ENCODE measurements at regions not wholly inside any gene's neighbourhood (a gene's known extent, or its start where the extent isn't known, plus 50 kb on each side); places are given as distances from the start of the nearest gene placed in this dataset.

DNA sequence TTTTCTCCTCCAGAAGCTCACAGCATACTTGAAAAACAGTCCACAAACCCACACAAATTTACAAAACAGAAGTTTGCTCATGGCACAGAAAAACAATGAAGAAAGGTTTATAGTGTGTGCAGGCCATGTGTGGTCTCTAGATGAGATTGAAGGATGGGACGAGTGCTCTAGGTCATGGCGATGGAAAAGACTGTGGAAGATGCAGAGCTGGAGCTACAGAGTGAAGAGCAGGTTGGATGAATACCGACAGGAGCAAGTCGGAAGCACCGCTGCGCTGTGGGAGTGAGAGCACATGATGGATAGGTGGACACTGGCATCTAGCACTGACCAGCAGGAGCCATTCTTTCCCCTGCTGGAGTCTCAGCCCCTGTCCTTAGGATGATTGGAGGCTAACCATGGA lies 534.7 kb upstream of the RAB6C start:
- TF ChIP-seq, protein P1, sequence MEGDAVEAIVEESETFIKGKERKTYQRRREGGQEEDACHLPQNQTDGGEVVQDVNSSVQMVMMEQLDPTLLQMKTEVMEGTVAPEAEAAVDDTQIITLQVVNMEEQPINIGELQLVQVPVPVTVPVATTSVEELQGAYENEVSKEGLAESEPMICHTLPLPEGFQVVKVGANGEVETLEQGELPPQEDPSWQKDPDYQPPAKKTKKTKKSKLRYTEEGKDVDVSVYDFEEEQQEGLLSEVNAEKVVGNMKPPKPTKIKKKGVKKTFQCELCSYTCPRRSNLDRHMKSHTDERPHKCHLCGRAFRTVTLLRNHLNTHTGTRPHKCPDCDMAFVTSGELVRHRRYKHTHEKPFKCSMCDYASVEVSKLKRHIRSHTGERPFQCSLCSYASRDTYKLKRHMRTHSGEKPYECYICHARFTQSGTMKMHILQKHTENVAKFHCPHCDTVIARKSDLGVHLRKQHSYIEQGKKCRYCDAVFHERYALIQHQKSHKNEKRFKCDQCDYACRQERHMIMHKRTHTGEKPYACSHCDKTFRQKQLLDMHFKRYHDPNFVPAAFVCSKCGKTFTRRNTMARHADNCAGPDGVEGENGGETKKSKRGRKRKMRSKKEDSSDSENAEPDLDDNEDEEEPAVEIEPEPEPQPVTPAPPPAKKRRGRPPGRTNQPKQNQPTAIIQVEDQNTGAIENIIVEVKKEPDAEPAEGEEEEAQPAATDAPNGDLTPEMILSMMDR (IDR thresholded peaks at IDR 0.05; ENCODE audit: control insufficient read depth, extremely low read depth, insufficient read depth) = no peak
- H3K4me3 ChIP-seq (ENCODE audit: low read depth, low read length) = no peak overlapping the region
- no peak for DNase-seq (ENCODE audit: low read depth)

DNA sequence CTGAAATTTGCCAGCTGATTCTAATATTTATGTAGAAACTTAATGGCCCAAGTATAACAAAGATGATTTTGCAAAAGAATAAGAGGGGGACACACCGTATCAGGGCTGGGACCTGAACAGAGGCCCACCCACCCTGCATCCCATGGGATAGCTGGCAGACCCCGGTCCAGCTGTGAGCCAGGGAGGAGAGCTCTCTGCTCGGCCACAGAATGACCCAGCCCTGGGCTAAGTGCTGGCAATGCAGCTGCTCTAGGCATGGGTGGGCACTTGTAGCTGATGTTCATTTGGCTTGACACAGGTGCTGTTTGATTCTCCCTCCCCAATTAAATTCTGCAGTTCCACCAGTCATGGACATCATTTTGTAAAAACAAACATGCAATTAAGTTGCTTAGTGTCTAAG lies 522.8 kb upstream of the RAB6C start:
- H3K4me3 ChIP-seq (ENCODE audit: low read depth, low read length) = no peak overlapping the region
- no peak for DNase-seq (ENCODE audit: low read depth)
- TF ChIP-seq, protein P1 (IDR thresholded peaks at IDR 0.05; ENCODE audit: control insufficient read depth, extremely low read depth, insufficient read depth) = no peak

DNA sequence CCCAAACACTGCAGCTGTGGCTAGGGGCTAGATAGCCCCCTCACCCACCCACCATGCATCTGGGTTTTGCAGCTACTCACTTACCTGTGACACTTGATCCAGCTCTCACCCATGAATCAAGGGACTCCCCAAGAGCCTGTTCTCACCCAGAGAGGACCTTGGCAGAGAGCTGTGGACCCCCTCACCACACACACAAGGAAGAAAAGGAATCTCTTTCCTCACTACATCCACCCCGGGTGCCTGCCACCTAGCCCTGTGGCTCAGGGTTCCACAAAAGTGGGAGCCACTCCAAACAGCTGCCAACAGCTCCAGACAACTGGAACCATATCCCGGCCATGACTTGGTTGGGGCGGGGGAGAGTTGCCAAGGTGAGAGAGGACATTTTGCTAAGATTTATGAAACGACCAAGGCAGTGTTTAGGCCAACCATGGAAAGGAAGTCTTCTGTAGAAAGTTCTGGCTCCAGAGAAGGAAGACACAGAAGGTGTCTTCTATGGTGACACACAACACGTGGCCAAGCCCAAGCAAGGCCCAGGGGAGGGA lies 522.1 kb upstream of the RAB6C start:
- TF ChIP-seq, protein P1 (IDR thresholded peaks at IDR 0.05; ENCODE audit: control insufficient read depth, extremely low read depth, insufficient read depth) = no peak
- no peak overlapping the region for H3K4me3 ChIP-seq (ENCODE audit: low read depth, low read length)
- no peak for DNase-seq (ENCODE audit: low read depth)

DNA sequence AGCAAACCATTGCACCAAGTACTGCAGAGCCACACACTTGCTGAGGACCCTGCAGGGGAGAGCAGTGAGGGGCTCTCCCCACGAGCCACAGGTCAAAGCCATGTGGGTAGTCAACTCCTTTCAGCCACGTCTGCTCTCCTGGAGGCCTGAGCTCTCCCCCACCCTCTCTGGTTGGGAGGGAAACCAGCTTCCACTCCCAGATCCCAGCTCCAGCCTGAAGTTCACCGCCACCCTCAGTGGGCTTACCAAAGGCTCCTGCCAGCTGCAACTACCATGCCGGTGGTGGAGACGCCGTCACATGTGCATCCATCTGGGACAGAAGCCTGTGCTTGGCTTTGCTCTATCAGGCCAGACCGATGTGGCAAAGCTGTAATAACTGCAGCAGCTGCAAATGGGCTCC lies 521.5 kb upstream of the RAB6C start:
- TF ChIP-seq, protein P1 (IDR thresholded peaks at IDR 0.05; ENCODE audit: control insufficient read depth, extremely low read depth, insufficient read depth) = no peak
- no peak for DNase-seq (ENCODE audit: low read depth)
- no peak overlapping the region for H3K4me3 ChIP-seq (ENCODE audit: low read depth, low read length)

DNA sequence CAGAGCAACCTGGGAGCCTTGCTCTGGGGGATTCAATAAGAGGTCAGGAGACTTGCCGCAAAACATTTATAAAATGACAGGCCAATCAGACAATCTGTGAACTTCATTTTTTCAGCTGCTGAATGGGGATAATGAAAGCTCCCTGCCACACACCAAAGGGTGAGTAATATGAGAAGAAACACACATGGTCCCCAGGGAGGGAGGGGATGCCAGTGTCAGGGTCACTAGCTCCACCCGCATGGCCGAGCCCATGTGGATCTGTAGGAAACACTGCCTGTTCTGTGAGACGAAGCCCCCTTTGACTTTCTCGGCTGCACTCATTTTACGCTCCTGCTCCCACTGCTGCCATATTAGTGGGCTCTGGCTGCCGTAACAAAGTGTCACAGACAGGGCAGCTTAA lies 521.0 kb upstream of the RAB6C start:
- DNase-seq (ENCODE audit: low read depth) = no peak
- TF ChIP-seq, protein P1 (IDR thresholded peaks at IDR 0.05; ENCODE audit: control insufficient read depth, extremely low read depth, insufficient read depth) = no peak
- H3K4me3 ChIP-seq (ENCODE audit: low read depth, low read length) = no peak overlapping the region

DNA sequence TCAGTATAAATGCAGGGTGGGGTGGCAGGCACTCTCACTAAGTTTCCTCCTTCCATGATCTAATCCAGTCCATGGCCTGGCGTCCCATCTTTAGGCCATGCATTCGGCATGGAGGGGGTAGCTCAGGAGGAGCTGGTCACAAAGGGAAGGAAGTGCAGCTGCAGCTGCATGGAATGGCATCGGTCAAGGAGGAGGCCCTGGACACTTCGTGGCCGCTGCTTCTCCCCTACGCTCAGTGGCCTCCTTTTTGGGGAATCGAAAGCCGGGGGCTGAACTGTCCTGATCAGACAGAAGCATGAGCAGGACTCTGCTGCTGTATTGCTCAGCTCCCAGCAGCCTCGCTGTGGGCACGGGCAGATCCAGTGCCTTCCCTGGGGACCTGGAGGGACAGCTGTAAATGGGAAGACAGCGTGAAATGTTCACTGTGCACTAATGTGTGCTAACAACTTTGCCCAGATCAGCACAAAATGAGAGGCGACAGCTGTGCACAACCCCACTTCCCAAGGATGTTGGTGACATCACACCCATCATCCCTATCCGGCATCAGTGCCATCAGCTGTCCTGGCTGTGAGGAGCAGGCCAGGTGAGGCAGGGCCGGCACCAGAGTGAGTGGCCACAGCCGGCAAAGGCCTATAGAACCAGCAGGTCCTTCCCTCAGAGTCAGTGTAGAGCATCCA lies 520.1 kb upstream of the RAB6C start:
- no peak overlapping the region for H3K4me3 ChIP-seq (ENCODE audit: low read depth, low read length)

More for the DNA sequence above, 520.1 kb upstream of the RAB6C start:
- TF ChIP-seq, protein P1 (IDR thresholded peaks at IDR 0.05; ENCODE audit: control insufficient read depth, extremely low read depth, insufficient read depth) = no peak
- no peak for DNase-seq (ENCODE audit: low read depth)

Measured in LNCaP clone FGC (cell line).